Panc1 (cell line): ENCODE measurements at regions not wholly inside any gene's neighbourhood (a gene's known extent, or its start where the extent isn't known, plus 50 kb on each side); places are given as distances from the start of the nearest gene placed in this dataset.

Source experiments
- ATAC-seq: fragments of 200-7000 bp; cut with Tn5 transposase; 2 replicates; pipeline ENCODE4 v1.9.1; 2020; ENCODE audit warnings: mild to moderate bottlenecking, moderate library complexity
- BruUV-seq: library from RNA; stranded (reverse); fragments of 400-500 nt; replicated peaks from 2 replicates; lab custom pipeline; 2021; lab: Mats Ljungman, UMichigan
- CTCF ChIA-PET: fragments of 300-600 bp; sonication (Branson Sonifier 250); formaldehyde crosslinking; loops from one replicate; lab custom pipeline; 2022; ENCODE audit warnings: antibody characterized with exemption; lab: Charles Lee
- POLR2A ChIA-PET: fragments of 300-600 bp; sonication (Branson Sonifier 250); formaldehyde crosslinking; loops from one replicate; lab custom pipeline; 2022; ENCODE audit warnings: antibody characterized with exemption; lab: Charles Lee
- DNase-seq: peaks from one replicate; pipeline ENCODE4 v3.0.0-alpha.2; 2010; ENCODE audit warnings: low read depth, low spot score
- H3K27ac ChIP-seq: 2 replicates; pipeline ENCODE4 v1.5.1; 2011; ENCODE audit warnings: mild to moderate bottlenecking, low read length, inconsistent platforms
- H3K27me3 ChIP-seq: fragments of 200-500 bp; sonication (Bioruptor generic); 2 replicates; pipeline ENCODE4 v1.6.0; 2014; ENCODE audit warnings: low read length, inconsistent platforms; ENCODE audit not compliant: control insufficient read depth, insufficient read depth
- H3K36me3 ChIP-seq: fragments of 200-500 bp; sonication (Bioruptor generic); 2 replicates; pipeline ENCODE4 v1.5.1; 2014; ENCODE audit warnings: inconsistent platforms, mild to moderate bottlenecking, low read length, moderate library complexity; ENCODE audit not compliant: control insufficient read depth, insufficient read depth
- H3K4me1 ChIP-seq: 2 replicates; pipeline ENCODE4 v1.5.1; 2011; ENCODE audit warnings: inconsistent platforms, mild to moderate bottlenecking, low read length, moderate library complexity; ENCODE audit not compliant: control insufficient read depth, insufficient read depth
- H3K4me3 ChIP-seq, 2 experiments: 2 replicates each; pipeline ENCODE4 v1.5.1; 2011 to 2012; ENCODE audit warnings: low read depth in 2 of 2, low read length in 2 of 2, mild to moderate bottlenecking in 2 of 2, inconsistent platforms in 1 of 2, moderate library complexity in 1 of 2
- H3K9me3 ChIP-seq: fragments of 200-500 bp; sonication (Bioruptor generic); 2 replicates; pipeline ENCODE4 v1.5.1; 2014; ENCODE audit warnings: low read depth, mild to moderate bottlenecking, inconsistent platforms, low read length, moderate library complexity; ENCODE audit not compliant: control insufficient read depth, insufficient read depth
- POLR2AphosphoS5 ChIP-seq: IDR thresholded peaks from 2 replicates; pipeline ENCODE4 v1.6.1; 2012; ENCODE audit warnings: mild to moderate bottlenecking, low read depth, low read length, moderate library complexity
- SIN3A ChIP-seq: IDR thresholded peaks from 2 replicates; pipeline ENCODE4 v1.6.1; 2012; ENCODE audit warnings: low read depth, mild to moderate bottlenecking, low read length, moderate library complexity, borderline replicate concordance; ENCODE audit not compliant: insufficient read depth
- TCF7L2 ChIP-seq: IDR thresholded peaks from 2 replicates; pipeline ENCODE4 v1.6.1; 2011; ENCODE audit warnings: mild to moderate bottlenecking, low read depth, low read length, inconsistent platforms
- in situ Hi-C: cut with HindIII; loops from 2 replicates; pipeline ENCODE4 v1.10.0; 2016; ENCODE audit warnings: low sequenced_read_pairs, low pct_unique_long_range_greater_than_20kb
- intact Hi-C: fragments of 100-400 bp; cut with micrococcal nuclease; formaldehyde crosslinking; loops from one replicate; pipeline ENCODE4 v1.10.0; 2022; ENCODE audit not compliant: unreplicated experiment
- TF ChIP-seq, protein P1 (sequence below): fragments of 450-650 bp; IDR thresholded peaks from 2 replicates; pipeline ENCODE4 v1.5.1; 2017; ENCODE audit warnings: mild to moderate bottlenecking
- TF ChIP-seq, protein P2 (sequence below), 2 experiments: IDR thresholded peaks; 2 replicates each; pipeline ENCODE4 v1.6.1; 2011 to 2012; ENCODE audit warnings: low read depth in 2 of 2, control low read depth in 1 of 2, low read length in 1 of 2, mild to moderate bottlenecking in 1 of 2, moderate library complexity in 1 of 2; ENCODE audit not compliant: insufficient read depth in 1 of 2

DNA sequence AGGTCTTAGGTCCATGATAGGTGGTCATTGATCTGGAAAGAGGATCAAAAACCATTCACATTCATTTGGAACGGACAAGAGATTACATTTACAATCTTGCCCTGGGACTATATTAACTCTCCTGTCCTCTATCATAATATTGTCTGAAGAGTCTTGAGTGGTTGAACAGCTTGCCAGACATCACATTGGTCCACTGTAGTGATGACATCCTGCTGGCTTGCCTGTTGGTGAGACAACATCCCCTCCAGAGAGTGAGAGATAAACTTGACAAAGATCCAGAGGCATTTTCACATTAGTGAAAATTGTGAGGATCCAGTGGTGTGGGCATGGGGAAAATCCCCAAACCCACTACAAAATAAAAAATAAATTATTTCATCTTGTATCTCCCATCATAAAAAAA lies 155.7 kb upstream of the LEF1 start:
- in situ Hi-C loops (no loop called here), intact Hi-C loops (no loop called here)
- ChIA-PET CTCF (no interaction called here), POLR2A (no interaction called here)
- H3K27ac ChIP-seq, result no peak overlapping the region
- DNase-seq (no peak), ATAC-seq (no peak)
- no peak overlapping the region for H3K4me3 ChIP-seq
- BruUV-seq, result no TSS peak
- no peaks in the 10 kb centered on the region for H3K9me3 ChIP-seq
- H3K4me1 ChIP-seq, result no peaks in the 10 kb centered on the region
- no peaks in the 10 kb centered on the region for H3K27me3 ChIP-seq
- no peak for TF ChIP-seq TCF7L2
- TF ChIP-seq POLR2AphosphoS5, result no peak
- TF ChIP-seq SIN3A, result no peak
- TF ChIP-seq, protein P1, sequence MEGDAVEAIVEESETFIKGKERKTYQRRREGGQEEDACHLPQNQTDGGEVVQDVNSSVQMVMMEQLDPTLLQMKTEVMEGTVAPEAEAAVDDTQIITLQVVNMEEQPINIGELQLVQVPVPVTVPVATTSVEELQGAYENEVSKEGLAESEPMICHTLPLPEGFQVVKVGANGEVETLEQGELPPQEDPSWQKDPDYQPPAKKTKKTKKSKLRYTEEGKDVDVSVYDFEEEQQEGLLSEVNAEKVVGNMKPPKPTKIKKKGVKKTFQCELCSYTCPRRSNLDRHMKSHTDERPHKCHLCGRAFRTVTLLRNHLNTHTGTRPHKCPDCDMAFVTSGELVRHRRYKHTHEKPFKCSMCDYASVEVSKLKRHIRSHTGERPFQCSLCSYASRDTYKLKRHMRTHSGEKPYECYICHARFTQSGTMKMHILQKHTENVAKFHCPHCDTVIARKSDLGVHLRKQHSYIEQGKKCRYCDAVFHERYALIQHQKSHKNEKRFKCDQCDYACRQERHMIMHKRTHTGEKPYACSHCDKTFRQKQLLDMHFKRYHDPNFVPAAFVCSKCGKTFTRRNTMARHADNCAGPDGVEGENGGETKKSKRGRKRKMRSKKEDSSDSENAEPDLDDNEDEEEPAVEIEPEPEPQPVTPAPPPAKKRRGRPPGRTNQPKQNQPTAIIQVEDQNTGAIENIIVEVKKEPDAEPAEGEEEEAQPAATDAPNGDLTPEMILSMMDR, result no peak
- H3K36me3 ChIP-seq, result no peaks in the 10 kb centered on the region

DNA sequence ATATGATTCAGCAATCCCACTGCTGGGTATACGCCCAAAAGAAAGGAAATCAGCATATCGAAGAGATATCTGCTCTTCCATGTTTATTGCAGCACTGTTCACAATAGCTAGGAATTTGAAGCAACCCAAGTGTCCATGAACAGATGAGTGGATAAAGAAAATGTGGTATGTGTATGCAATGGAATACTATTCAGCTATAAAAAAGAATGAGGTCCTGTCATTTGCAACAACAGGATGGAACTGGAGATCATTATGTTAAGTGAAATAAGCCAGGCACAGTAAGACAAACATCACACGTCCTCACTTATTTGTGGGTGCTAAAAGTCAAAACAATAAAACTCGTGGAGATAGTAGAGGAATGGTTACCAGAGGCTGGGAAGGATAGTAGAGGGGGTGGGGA lies 153.8 kb upstream of the LEF1 start:
- Histone ChIP-seq H3K9me3 (no peaks in the 10 kb centered on the region), H3K36me3 (no peaks in the 10 kb centered on the region), H3K27me3 (no peaks in the 10 kb centered on the region), H3K27ac (no peak overlapping the region), H3K4me1 (no peaks in the 10 kb centered on the region), H3K4me3 (no peak overlapping the region)
- ChIA-PET POLR2A (no interaction called here), CTCF (no interaction called here)
- no peak for TF ChIP-seq SIN3A
- no peak for TF ChIP-seq POLR2AphosphoS5
- TF ChIP-seq, protein P1, result no peak
- TF ChIP-seq TCF7L2, result no peak
- TF ChIP-seq, protein P2, sequence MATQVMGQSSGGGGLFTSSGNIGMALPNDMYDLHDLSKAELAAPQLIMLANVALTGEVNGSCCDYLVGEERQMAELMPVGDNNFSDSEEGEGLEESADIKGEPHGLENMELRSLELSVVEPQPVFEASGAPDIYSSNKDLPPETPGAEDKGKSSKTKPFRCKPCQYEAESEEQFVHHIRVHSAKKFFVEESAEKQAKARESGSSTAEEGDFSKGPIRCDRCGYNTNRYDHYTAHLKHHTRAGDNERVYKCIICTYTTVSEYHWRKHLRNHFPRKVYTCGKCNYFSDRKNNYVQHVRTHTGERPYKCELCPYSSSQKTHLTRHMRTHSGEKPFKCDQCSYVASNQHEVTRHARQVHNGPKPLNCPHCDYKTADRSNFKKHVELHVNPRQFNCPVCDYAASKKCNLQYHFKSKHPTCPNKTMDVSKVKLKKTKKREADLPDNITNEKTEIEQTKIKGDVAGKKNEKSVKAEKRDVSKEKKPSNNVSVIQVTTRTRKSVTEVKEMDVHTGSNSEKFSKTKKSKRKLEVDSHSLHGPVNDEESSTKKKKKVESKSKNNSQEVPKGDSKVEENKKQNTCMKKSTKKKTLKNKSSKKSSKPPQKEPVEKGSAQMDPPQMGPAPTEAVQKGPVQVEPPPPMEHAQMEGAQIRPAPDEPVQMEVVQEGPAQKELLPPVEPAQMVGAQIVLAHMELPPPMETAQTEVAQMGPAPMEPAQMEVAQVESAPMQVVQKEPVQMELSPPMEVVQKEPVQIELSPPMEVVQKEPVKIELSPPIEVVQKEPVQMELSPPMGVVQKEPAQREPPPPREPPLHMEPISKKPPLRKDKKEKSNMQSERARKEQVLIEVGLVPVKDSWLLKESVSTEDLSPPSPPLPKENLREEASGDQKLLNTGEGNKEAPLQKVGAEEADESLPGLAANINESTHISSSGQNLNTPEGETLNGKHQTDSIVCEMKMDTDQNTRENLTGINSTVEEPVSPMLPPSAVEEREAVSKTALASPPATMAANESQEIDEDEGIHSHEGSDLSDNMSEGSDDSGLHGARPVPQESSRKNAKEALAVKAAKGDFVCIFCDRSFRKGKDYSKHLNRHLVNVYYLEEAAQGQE (IDR thresholded peaks at IDR 0.05; ENCODE audit: insufficient read depth in 1 of 2, low read depth in 2 of 2, low read length in 1 of 2), result no peak
- no TSS peak for BruUV-seq
- intact Hi-C loops (no loop called here), in situ Hi-C loops (no loop called here)
- ATAC-seq, result no peak
- DNase-seq, result no peak
